Stomach (tissue), 8 donors: ENCODE measurements at regions not wholly inside any gene's neighbourhood (a gene's known extent, or its start where the extent isn't known, plus 50 kb on each side); places are given as distances from the start of the nearest gene placed in this dataset.

Source experiments
- DNase-seq, 2 donors: peaks; one replicate each; pipeline versions ENCODE4 v3.0.0 to v3.0.0-alpha.2; 2013 to 2019
- H3K27ac ChIP-seq, 5 donors: fragments of 200-600 bp in 4 of 5; sonication (generic) in 4 of 5; one replicate each; pipeline ENCODE4 v1.5.1; 2013 to 2019; ENCODE audit warnings: mild to moderate bottlenecking in 1 of 5, moderate library complexity in 1 of 5
- H3K27me3 ChIP-seq, 3 donors: fragments of 200-600 bp; sonication (generic); one replicate each; pipeline ENCODE4 v1.5.1; 2017 to 2019; ENCODE audit warnings: mixed run types in 1 of 3
- H3K36me3 ChIP-seq, 4 donors: fragments of 200-600 bp; sonication (generic); 1 replicate in 3 of 4; 2 replicates in 1 of 4; pipeline ENCODE4 v1.5.1; 2016 to 2019
- H3K4me1 ChIP-seq, 4 donors: fragments of 200-600 bp; sonication (generic); one replicate each; pipeline ENCODE4 v1.5.1; 2016 to 2019
- H3K4me3 ChIP-seq, 4 donors: fragments of 200-600 bp; sonication (generic) in 3 of 4; one replicate each; pipeline ENCODE4 v1.5.1; 2016 to 2019; ENCODE audit warnings: mild to moderate bottlenecking in 1 of 4
- H3K9me3 ChIP-seq, 4 donors: fragments of 200-600 bp; sonication (generic); one replicate each; pipeline ENCODE4 v1.5.1; 2016 to 2019
- CTCF ChIP-seq, 7 experiments: fragments of 450-650 bp in 4 of 7; fragments of 200-600 bp in 3 of 7; sonication (generic) in 3 of 7; IDR thresholded peaks; one replicate each; pipeline ENCODE4 v1.5.1; 2016 to 2019; ENCODE audit warnings: antibody characterized with exemption in 7 of 7, control low read depth in 2 of 7, mild to moderate bottlenecking in 1 of 7
- EP300 ChIP-seq: sonication (generic); formaldehyde crosslinking; IDR thresholded peaks from one replicate; pipeline ENCODE4 v1.6.1; 2017; ENCODE audit warnings: antibody characterized with exemption
- POLR2A ChIP-seq, 4 donors: fragments of 450-650 bp; IDR thresholded peaks; one replicate each; pipeline ENCODE4 v1.6.1; 2016; ENCODE audit warnings: antibody characterized with exemption in 4 of 4, control low read depth in 2 of 4, mild to moderate bottlenecking in 1 of 4, moderate library complexity in 1 of 4
- POLR2AphosphoS5 ChIP-seq, 3 donors: sonication (generic); formaldehyde crosslinking; IDR thresholded peaks; one replicate each; pipeline ENCODE4 v1.6.1; 2016; ENCODE audit warnings: antibody characterized with exemption in 3 of 3
- WGBS, 5 donors: extraction: QIAGEN DNeasy Blood & Tissue Kit in 3 of 5; methylation state at CpG; one replicate each; pipeline versions ENCODE4 v1.1.5 to v1.1.7; 2013 to 2018; 5-methylcytosine and 5-hydroxymethylcytosine counted together
- intact Hi-C: fragments of 100-400 bp; cut with DNase I; formaldehyde crosslinking; loops from one replicate; pipeline ENCODE4 v1.15.1; 2023; ENCODE audit warnings: low total_unique reads
- donor health status: healthy with polysubstance abuse.
- donor health status: Bipolar disorder and iron deficiency.
- donor health status: healthy.

- peaks cover 0 to 3% (median under 1%) of the 10 kb centered on the region in 4 donors for H3K4me1 ChIP-seq
- H3K36me3 ChIP-seq: no peaks in the 10 kb centered on the region
- no peak for TF ChIP-seq EP300
- no peak for TF ChIP-seq POLR2A (IDR thresholded peaks at IDR 0.05)
- no peak for TF ChIP-seq CTCF (IDR thresholded peaks at IDR 0.05)
- TF ChIP-seq POLR2AphosphoS5 (IDR thresholded peaks at IDR 0.05): no peak
- DNase-seq: no peak
- no peaks in the 10 kb centered on the region for H3K27me3 ChIP-seq
- no peak overlapping the region for H3K4me3 ChIP-seq
- no peaks in the 10 kb centered on the region for H3K9me3 ChIP-seq
- no peak overlapping the region for H3K27ac ChIP-seq
- intact Hi-C loops: no loop called here
- 79 to 83% (median 82%) methylated on average over 8 of the region's 8 CpGs for WGBS, 5 donors
These were observed 68.5 kb downstream of the CXCL12 start for GRCh38 chr10:44316187-44316921.

- DNase-seq: no peak
- H3K27me3 ChIP-seq: peaks cover 0 to 7% (median 0%) of the 10 kb centered on the region in 3 donors
- peaks cover 8 to 14% (median 11%) of the 10 kb centered on the region in 4 donors for H3K4me1 ChIP-seq
- no peak overlapping the region for H3K27ac ChIP-seq
- no peaks in the 10 kb centered on the region for H3K36me3 ChIP-seq
- 79 to 85% (median 83%) methylated on average over 6 of the region's 6 CpGs for WGBS, 5 donors
- H3K9me3 ChIP-seq: no peaks in the 10 kb centered on the region
- TF ChIP-seq POLR2AphosphoS5 (IDR thresholded peaks at IDR 0.05) (no peak), POLR2A (IDR thresholded peaks at IDR 0.05) (no peak), EP300 (no peak), CTCF (IDR thresholded peaks at IDR 0.05) (no peak)
- intact Hi-C loops: loop anchor here (5.0 kb wide), 1 partner anchor 638 kb away; no protein-coding TSS in a partner anchor
- no peak overlapping the region for H3K4me3 ChIP-seq
These were observed 70.0 kb downstream of the CXCL12 start for GRCh38 chr10:44314802-44315460.

GRCh38 chr10:44313761-44314165 lies 71.1 kb downstream of the CXCL12 start:
- Histone ChIP-seq H3K36me3 (no peaks in the 10 kb centered on the region), H3K9me3 (no peaks in the 10 kb centered on the region), H3K4me1 (peaks cover 8 to 14% (median 11%) of the 10 kb centered on the region in 4 donors), H3K4me3 (no peak overlapping the region), H3K27me3 (peaks cover 0 to 7% (median 0%) of the 10 kb centered on the region in 3 donors), H3K27ac (no peak overlapping the region)
- TF ChIP-seq CTCF (IDR thresholded peaks at IDR 0.05): no peak
- no peak for TF ChIP-seq EP300
- TF ChIP-seq POLR2A (IDR thresholded peaks at IDR 0.05): no peak
- TF ChIP-seq POLR2AphosphoS5 (IDR thresholded peaks at IDR 0.05): no peak
- DNase-seq: peak in 1 of 2 donors; percentile 40
- WGBS, 5 donors: 85 to 100% (median 86%) methylated on average over 1 of the region's 1 CpG
- intact Hi-C loops: loop anchor here (5.0 kb wide), 1 partner anchor 636 kb away; no protein-coding TSS in a partner anchor

GRCh38 chr10:44312401-44312800 lies 72.5 kb downstream of the CXCL12 start:
- 72 to 97% (median 77%) methylated on average over 3 of the region's 3 CpGs for WGBS, 5 donors
- DNase-seq: no peak
- TF ChIP-seq CTCF (IDR thresholded peaks at IDR 0.05): no peak
- Histone ChIP-seq H3K27me3 (peaks cover 0 to 7% (median 0%) of the 10 kb centered on the region in 3 donors), H3K4me1 (peaks cover 8 to 14% (median 11%) of the 10 kb centered on the region in 4 donors), H3K9me3 (no peaks in the 10 kb centered on the region), H3K36me3 (no peaks in the 10 kb centered on the region), H3K27ac (no peak overlapping the region), H3K4me3 (no peak overlapping the region)
- intact Hi-C loops: loop anchor here (5.0 kb wide), 1 partner anchor 635 kb away; no protein-coding TSS in a partner anchor
